ENCODE measurements at regions not wholly inside any gene's neighbourhood (a gene's known extent, or its start where the extent isn't known, plus 50 kb on each side); places are given as distances from the start of the nearest gene placed in this dataset.
"Not testable (repeated sequence)": the region's sequence is repeated elsewhere in the genome, so short reads cannot be mapped to it uniquely, and the experiment has no call there.

- no peak for TF ChIP-seq CTCF (IDR thresholded peaks at IDR 0.05; ENCODE audit: low read length, missing control alignments)
- no peak for DNase-seq (ENCODE audit: low read depth)
- H3K4me3 ChIP-seq (replicated peaks; ENCODE audit: low read depth, low read length): no peak overlapping the region
Measured at GRCh38 chr10:129057856-129058663, 409.0 kb upstream of the MGMT start.

GRCh38 chr10:129058664-129059155, 408.3 kb upstream of the MGMT start:
- DNase-seq (ENCODE audit: low read depth): no peak
- no peak overlapping the region for H3K4me3 ChIP-seq (replicated peaks; ENCODE audit: low read depth, low read length)
- TF ChIP-seq CTCF (IDR thresholded peaks at IDR 0.05; ENCODE audit: low read length, missing control alignments): no peak

- no peak overlapping the region for H3K4me3 ChIP-seq (replicated peaks; ENCODE audit: low read depth, low read length)
- no peak for TF ChIP-seq CTCF (IDR thresholded peaks at IDR 0.05; ENCODE audit: low read length, missing control alignments)
- DNase-seq (ENCODE audit: low read depth): no peak
Measured at GRCh38 chr10:129059977-129060376, 407.1 kb upstream of the MGMT start.

GRCh38 chr10:129063212-129063611, 403.8 kb upstream of the MGMT start:
- no peak overlapping the region for H3K4me3 ChIP-seq (replicated peaks; ENCODE audit: low read depth, low read length)
- no peak for DNase-seq (ENCODE audit: low read depth)
- no peak for TF ChIP-seq CTCF (IDR thresholded peaks at IDR 0.05; ENCODE audit: low read length, missing control alignments)

- no peak for TF ChIP-seq CTCF (IDR thresholded peaks at IDR 0.05; ENCODE audit: low read length, missing control alignments)
- no peak overlapping the region for H3K4me3 ChIP-seq (replicated peaks; ENCODE audit: low read depth, low read length)
- DNase-seq (ENCODE audit: low read depth): no peak
Measured at GRCh38 chr10:129063877-129064276, 403.2 kb upstream of the MGMT start.

GRCh38 chr10:129066529-129066928, 400.5 kb upstream of the MGMT start:
- DNase-seq (ENCODE audit: low read depth); H3K4me3 ChIP-seq (replicated peaks; ENCODE audit: low read depth, low read length): not testable (repeated sequence)

GRCh38 chr10:129071411-129071810, 395.6 kb upstream of the MGMT start:
- H3K4me3 ChIP-seq (replicated peaks; ENCODE audit: low read depth, low read length); DNase-seq (ENCODE audit: low read depth): not testable (repeated sequence)

GRCh38 chr10:129074939-129075338, 392.1 kb upstream of the MGMT start:
- no peak for TF ChIP-seq CTCF (IDR thresholded peaks at IDR 0.05; ENCODE audit: low read length, missing control alignments)
- no peak for DNase-seq (ENCODE audit: low read depth)
- H3K4me3 ChIP-seq (replicated peaks; ENCODE audit: low read depth, low read length): no peak overlapping the region

Data from fibroblast of pulmonary artery (primary cell).